ENCODE measurements at regions not wholly inside any gene's neighbourhood (a gene's known extent, or its start where the extent isn't known, plus 50 kb on each side); places are given as distances from the start of the nearest gene placed in this dataset.

DNA sequence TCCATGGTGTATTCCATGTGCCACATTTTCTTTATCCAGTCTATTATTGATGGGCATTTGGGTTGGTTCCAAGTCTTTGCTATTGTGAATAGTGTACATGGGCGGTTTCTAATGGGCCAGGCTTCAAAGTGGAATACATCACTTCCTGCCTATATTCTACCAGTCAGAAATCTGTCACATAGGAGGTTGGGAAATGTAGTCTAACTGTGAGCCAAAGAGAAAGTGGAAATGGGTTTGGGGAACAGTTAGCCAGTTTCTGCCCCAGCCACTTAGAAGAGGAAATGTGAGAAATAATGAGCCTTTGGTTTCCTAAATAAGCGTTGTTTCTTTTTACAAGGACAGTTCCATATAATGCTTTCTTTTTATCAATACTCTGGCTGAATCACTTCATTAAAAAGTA is 85.1 kb upstream of the AP1S2 start:
- Histone ChIP-seq H2AK9ac (replicated peaks; ENCODE audit: low read depth, low read length, poor library complexity) (no peak overlapping the region), H3K79me1 (ENCODE audit: low read depth in 1 of 2, low read length in 2 of 2) (no peaks in the 10 kb centered on the region), H2BK20ac (ENCODE audit: low read depth, low read length) (no peak overlapping the region), H2AFZ (replicated peaks; ENCODE audit: low read length, poor library complexity) (no peak overlapping the region), H3K27ac (ENCODE audit: insufficient read depth, low read length) (no peak overlapping the region), H2BK15ac (ENCODE audit: low read depth, low read length) (no peak overlapping the region), H3K14ac (replicated peaks; ENCODE audit: low read depth, low read length) (no peak overlapping the region), H3K4me2 (ENCODE audit: low read depth, low read length) (no peak overlapping the region), H3K4me3 (ENCODE audit: insufficient read depth, low read depth, low read length) (no peak overlapping the region), H3K56ac (ENCODE audit: extremely low read depth, insufficient read depth, low read length) (no peak overlapping the region), H2BK5ac (ENCODE audit: low read depth, low read length, poor library complexity, severe bottlenecking) (no peak overlapping the region), H4K8ac (ENCODE audit: low read depth in 2 of 2, low read length in 2 of 2) (no peak overlapping the region), H3K4ac (ENCODE audit: low read depth, low read length) (no peak overlapping the region), H3K18ac (ENCODE audit: low read depth, low read length) (no peak overlapping the region), H3K27me3 (ENCODE audit: control insufficient read depth, insufficient read depth, low read length) (no peaks in the 10 kb centered on the region), H4K91ac (ENCODE audit: insufficient read depth, low read depth, low read length) (no peak overlapping the region), H2AK5ac (ENCODE audit: low read depth, low read length) (no peak overlapping the region), H2BK120ac (ENCODE audit: low read depth, low read length) (no peak overlapping the region), H3K23ac (ENCODE audit: low read depth, low read length) (no peak overlapping the region), H3K9me3 (ENCODE audit: control insufficient read depth, insufficient read depth, low read length) (no peaks in the 10 kb centered on the region), H4K20me1 (ENCODE audit: insufficient read depth, low read length) (no peaks in the 10 kb centered on the region), H3K36me3 (ENCODE audit: control insufficient read depth, insufficient read depth, low read length) (no peaks in the 10 kb centered on the region), H3K9me1 (ENCODE audit: insufficient read depth, low read length) (no peaks in the 10 kb centered on the region), H3K9ac (ENCODE audit: low read depth, low read length) (no peak overlapping the region), H4K5ac (ENCODE audit: low read depth, low read length) (no peak overlapping the region), H3K4me1 (ENCODE audit: control insufficient read depth, insufficient read depth, low read length) (no peaks in the 10 kb centered on the region)
- no peak for ATAC-seq (ENCODE audit: low read depth)
- ChIA-PET POLR2A (ENCODE audit: unreplicated experiment) (no interaction called here), CTCF (no interaction called here)
- no TSS peak for BruUV-seq (replicated peaks)
- TF ChIP-seq MAZ (IDR thresholded peaks at IDR 0.05; ENCODE audit: borderline replicate concordance, low read depth, low read length) (no peak), ELK1 (IDR thresholded peaks at IDR 0.05; ENCODE audit: borderline replicate concordance, low read depth, low read length) (no peak), NFE2L2 (IDR thresholded peaks at IDR 0.05; ENCODE audit: low read depth, low read length) (no peak), FOS (IDR thresholded peaks at IDR 0.05; ENCODE audit: low read depth, low read length) (no peak), CHD1 (IDR thresholded peaks at IDR 0.05; ENCODE audit: low read depth, low read length) (no peak), MAFK (IDR thresholded peaks at IDR 0.05; ENCODE audit: low read depth, low read length) (no peak), CTCF (conservative IDR thresholded peaks at IDR 0.05; ENCODE audit: low read depth, low read length) (no peak), BHLHE40 (IDR thresholded peaks at IDR 0.05; ENCODE audit: low read depth, low read length) (no peak), MXI1 (IDR thresholded peaks at IDR 0.05; ENCODE audit: borderline replicate concordance, low read depth, low read length) (no peak), RFX5 (IDR thresholded peaks at IDR 0.05; ENCODE audit: low read depth, low read length) (no peak), RAD21 (IDR thresholded peaks at IDR 0.05; ENCODE audit: low read length) (no peak), USF2 (IDR thresholded peaks at IDR 0.05; ENCODE audit: low read depth, low read length) (no peak), RCOR1 (IDR thresholded peaks at IDR 0.05; ENCODE audit: insufficient replicate concordance, low read length) (no peak), CEBPB (IDR thresholded peaks at IDR 0.05; ENCODE audit: low read depth, low read length) (no peak), SMC3 (IDR thresholded peaks at IDR 0.05; ENCODE audit: low read depth, low read length) (no peak), POLR2A (IDR thresholded peaks at IDR 0.05; ENCODE audit: low read depth, low read length) (no peak)
- intact Hi-C loops (cut with micrococcal nuclease) (no loop called here), dilution Hi-C loops (cut with HindIII; ENCODE audit: low sequenced_read_pairs, unreplicated experiment) (no loop called here), in situ Hi-C loops (cut with MboI; ENCODE audit: low sequenced_read_pairs) (no loop called here)
- WGBS, 2 experiments (ENCODE audit: extremely low coverage in 2 of 2, insufficient read length in 1 of 2) = no CpG with 5 or more reads among the region's 2 CpGs
- DNase-seq = no peak
